Activated CD8-positive, alpha-beta memory T cell treated with anti-CD3 and anti-CD28 coated beads for 24 hours (primary cell): ENCODE measurements at regions not wholly inside any gene's neighbourhood (a gene's known extent, or its start where the extent isn't known, plus 50 kb on each side); places are given as distances from the start of the nearest gene placed in this dataset.

Experiments used
- DNase-seq: peaks from one replicate; pipeline ENCODE4 v3.0.0-alpha.2; 2020

GRCh38 chr2:21404827-21405625 is 281.3 kb downstream of the TDRD15 start:
- no peak for DNase-seq

- DNase-seq = no peak
These were observed 282.6 kb downstream of the TDRD15 start for GRCh38 chr2:21406386-21406785.

GRCh38 chr2:21406911-21407310 is 283.1 kb downstream of the TDRD15 start:
- no peak for DNase-seq

- no peak for DNase-seq
These were observed 284.1 kb downstream of the TDRD15 start for GRCh38 chr2:21407851-21408250.

DNA sequence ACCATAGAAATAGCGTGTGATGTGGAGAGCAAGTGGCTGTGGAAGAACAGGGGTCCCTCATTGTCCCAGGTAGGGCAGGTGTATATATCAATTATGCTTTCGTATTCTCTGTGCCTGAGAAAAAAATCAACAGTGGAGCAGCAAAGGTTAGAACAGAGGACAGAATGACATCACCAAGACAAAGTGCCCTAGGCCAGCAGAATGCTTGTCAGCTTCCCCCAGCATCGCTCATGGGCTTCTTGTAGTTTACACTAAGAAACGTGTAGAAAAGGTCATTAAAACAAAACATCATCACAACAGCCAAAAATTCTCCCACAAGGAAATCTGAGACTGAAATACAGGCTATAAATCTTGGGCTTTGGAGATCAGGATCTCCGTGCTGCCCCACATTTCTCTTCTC is 288.0 kb downstream of the TDRD15 start:
- no peak for DNase-seq

DNA sequence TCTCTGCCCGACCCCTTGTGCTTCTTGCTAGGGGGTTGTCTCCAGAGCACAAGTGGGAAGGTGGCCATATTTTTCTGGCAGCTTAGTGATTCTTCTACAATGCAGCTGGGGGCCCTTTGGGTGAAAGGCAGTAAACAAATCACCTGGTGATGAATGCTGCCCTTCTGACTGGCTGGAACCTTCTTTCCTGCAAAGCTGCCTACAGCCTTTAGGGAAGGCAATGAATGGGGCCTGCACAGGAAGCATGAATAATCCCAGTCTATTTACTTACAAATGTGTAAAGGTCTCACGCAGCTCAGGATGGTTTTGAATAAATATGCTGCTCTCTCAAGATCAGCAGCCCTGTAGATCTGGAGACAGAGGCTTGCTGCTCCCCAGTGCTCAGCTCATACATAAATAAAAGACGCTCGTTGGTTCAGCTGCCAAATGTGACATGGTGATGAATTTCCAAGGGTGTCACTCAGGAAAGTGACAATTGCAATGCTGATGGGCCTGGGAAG is 289.2 kb downstream of the TDRD15 start:
- no peak for DNase-seq

GRCh38 chr2:21415234-21415633 is 291.5 kb downstream of the TDRD15 start:
- no peak for DNase-seq

GRCh38 chr2:21416226-21416625 is 292.5 kb downstream of the TDRD15 start:
- DNase-seq = no peak

DNA sequence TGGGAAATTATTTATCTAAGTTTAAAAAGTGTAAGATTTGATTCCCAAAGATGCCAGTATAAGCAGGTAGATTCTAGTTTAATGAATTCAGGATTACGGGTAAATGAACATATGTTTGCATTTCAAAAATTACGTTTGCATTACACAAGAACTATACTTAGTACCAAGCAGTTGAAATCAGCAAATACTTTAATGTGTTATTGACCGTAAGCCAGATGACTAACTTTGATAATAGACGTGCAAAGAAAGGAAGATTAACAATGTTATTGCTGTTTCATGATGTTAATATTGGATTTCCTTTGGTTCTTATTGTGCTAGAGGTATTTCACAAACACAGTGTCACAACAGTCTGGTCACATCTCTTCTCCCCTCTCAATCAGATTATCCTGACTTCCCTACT is 294.7 kb downstream of the TDRD15 start:
- DNase-seq = no peak

GRCh38 chr2:21420553-21421335 is 297.0 kb downstream of the TDRD15 start:
- no peak for DNase-seq

- no peak for DNase-seq
These were observed 298.3 kb downstream of the TDRD15 start for GRCh38 chr2:21422050-21422449.

GRCh38 chr2:21422724-21423522 is 299.2 kb downstream of the TDRD15 start:
- DNase-seq = no peak

DNA sequence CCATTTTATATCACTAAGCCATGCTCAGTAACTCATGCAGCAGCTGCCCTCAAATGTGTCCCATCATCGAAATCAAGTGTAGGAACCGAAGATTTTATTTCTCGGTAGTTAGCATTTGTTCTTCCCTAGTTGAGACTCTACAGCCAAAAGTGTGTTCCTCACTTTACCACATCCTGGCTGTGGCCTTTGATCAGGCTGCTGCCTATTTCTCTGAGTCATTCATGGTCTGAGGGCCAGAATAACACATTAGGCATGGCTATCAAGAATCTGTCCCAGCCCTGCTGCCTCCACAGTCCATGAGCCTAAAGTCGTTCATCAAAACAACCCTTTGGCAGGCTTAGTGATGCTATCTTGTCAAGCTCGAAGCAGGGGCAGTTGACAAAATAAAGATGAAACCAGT is 300.1 kb downstream of the TDRD15 start:
- DNase-seq = no peak

DNA sequence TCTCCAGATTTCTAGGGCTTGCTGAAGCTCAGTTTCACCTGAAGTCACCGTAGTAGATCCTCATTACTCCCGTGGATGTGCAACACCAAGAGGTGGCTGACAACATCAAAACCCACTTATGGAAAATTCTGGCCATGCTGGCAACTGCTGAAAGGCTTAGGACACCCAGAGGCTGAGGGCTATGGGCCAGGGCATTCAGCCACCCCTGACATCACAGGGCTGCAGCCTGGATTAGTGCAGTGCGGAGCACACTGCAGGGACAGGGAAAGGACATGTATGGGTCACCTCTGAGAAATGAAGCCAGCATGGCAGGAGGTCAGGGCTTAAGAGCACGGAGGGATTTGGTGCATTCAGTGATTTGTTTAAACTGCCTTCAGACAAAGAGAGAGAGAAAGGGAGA is 300.6 kb downstream of the TDRD15 start:
- DNase-seq = no peak

DNA sequence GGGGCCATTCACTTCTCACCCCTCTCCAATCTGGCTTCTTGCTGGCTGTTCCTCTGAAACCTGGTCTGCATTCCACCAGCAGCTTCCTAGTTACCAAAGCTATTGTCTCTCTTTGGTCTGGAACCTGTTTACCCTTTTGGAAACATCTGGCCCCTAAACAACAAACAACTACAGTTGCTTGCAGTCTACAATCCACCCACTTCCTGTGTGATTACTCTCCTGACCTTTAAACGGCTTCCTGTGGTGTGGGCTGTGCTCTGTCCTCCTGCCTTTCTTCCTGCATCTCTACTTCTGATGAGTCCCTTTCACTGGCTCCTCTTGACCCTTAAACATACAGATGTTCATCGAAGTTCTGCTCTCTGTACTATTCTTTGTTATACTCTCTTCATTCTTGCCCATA is 303.8 kb downstream of the TDRD15 start:
- DNase-seq = no peak

GRCh38 chr2:21428754-21429153 is 305.0 kb downstream of the TDRD15 start:
- no peak for DNase-seq

DNA sequence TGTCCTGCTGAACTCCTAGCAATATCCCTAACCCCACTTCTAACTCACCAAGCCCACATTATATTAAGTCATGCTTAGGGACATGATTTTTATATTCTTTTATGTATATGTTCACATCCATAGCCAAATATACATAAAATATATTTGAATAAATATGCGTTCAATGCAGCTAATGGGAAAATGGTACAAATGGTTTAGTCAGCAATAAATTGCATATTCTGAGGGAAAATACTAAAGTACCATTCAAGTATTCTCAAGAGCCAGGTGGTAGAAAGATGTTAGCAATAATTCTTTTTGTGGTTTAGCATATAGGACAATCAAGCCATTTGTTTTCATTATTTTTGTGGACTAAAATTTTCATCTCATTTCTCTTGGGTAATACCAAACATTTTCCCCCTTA is 306.0 kb downstream of the TDRD15 start:
- DNase-seq = no peak

- DNase-seq = no peak
These were observed 307.3 kb downstream of the TDRD15 start for GRCh38 chr2:21431078-21431477.

DNA sequence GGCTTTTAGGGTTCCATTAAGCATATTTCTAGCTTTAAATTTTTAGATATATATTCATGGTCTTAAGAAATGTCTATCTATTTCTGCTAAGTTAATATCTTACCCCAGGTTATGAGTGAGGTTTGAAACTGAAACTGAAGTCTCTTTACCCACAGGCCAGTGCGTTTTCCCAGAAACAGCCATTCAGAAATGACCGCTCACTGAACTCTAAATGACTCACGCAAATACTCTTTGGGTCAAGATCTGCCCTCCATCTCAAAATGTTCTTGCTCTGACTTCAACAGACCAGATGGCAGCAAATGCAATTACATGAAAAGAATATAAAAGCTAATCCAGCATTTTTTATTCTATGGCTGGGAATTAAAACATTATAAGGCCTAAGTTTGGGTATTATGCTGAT is 315.2 kb downstream of the TDRD15 start:
- DNase-seq = no peak

DNA sequence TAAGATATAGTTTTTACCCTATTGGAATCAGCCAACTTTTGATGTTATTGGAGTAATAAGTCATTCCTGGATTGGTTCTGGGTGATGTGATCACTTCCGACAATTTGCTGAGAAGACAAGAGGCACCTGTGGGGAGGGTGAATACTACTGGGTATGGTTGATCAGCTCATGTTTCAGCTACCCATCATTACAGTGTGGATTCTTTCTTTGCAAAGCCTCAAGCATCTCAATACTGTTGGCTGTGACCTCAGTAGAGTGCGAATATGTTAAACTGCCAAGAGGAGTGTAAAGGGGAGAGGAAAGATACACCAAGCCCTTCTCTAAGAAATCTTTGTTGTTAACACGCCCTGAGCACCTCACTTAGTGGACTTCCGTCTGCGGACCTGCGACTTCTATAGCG is 317.7 kb downstream of the TDRD15 start:
- no peak for DNase-seq

DNA sequence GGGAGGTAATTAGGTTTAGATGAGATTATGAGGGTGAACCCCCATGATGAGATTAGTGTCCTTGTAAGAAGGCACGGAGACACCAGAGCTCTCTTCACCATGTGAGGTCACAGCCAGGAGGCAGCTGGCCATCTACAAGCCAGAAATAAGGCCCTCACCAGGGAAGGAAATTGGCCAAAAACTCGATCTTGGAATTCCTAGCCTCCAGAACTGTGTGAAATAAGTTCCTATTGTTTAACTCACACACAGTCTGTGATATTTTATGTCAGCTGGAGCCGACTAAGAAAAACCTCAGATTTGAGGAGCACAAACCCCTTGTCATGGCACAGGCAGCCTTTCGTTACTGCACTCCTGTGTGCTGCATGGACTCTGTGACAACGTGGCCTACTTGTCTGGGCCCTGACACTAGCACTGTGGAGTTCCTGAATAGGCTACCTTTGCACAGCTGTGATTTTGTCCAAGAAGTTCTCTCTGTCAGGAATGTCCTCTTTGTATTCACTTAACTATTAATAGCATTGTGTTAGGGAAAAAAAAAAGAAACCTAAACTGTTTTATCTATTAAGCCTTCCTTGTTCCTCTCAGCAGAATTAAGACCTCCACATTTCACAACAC is 319.8 kb downstream of the TDRD15 start:
- no peak for DNase-seq

- no peak for DNase-seq
These were observed 326.1 kb downstream of the TDRD15 start for GRCh38 chr2:21449881-21450280.

GRCh38 chr2:21451403-21451802 is 327.6 kb downstream of the TDRD15 start:
- no peak for DNase-seq
